ENCODE measurements at regions not wholly inside any gene's neighbourhood (a gene's known extent, or its start where the extent isn't known, plus 50 kb on each side); places are given as distances from the start of the nearest gene placed in this dataset.

GRCh38 chr14:101243587-101244338, 317.5 kb upstream of the DIO3 start:
- TF ChIP-seq POLR2AphosphoS5 (IDR thresholded peaks at IDR 0.05; ENCODE audit: low read depth) (no peak), CTCF (conservative IDR thresholded peaks at IDR 0.05; ENCODE audit: low read depth in 2 of 2) (no peak), EZH2 (IDR thresholded peaks at IDR 0.05; ENCODE audit: low read depth, unreplicated experiment) (no peak), STAT1 (IDR thresholded peaks at IDR 0.05; ENCODE audit: unreplicated experiment) (no peak), EZH2phosphoT487 (IDR thresholded peaks at IDR 0.05; ENCODE audit: unreplicated experiment) (no peak), REST (IDR thresholded peaks at IDR 0.05; ENCODE audit: unreplicated experiment) (no peak), JUNB (IDR thresholded peaks at IDR 0.05; ENCODE audit: unreplicated experiment) (no peak), CREB1 (CRISPR knock-in tag; IDR thresholded peaks at IDR 0.05; ENCODE audit: low read depth) (no peak), ZNF462 (CRISPR knock-in tag; IDR thresholded peaks at IDR 0.05) (no peak)
